K562 (cell line): ENCODE measurements at regions not wholly inside any gene's neighbourhood (a gene's known extent, or its start where the extent isn't known, plus 50 kb on each side); places are given as distances from the start of the nearest gene placed in this dataset.
A peak's percentile ranks its signal among the peaks of the same experiment; 100 is the strongest.

Source experiments
- DIDO1 ChIP-seq: fragments of 450-650 bp; IDR thresholded peaks from 2 replicates; pipeline ENCODE4 v1.6.1; 2016; ENCODE audit warnings: low read depth, missing biosample characterization, missing genetic modification characterization
- ESRRA ChIP-seq: fragments of 450-650 bp; IDR thresholded peaks from 2 replicates; pipeline ENCODE4 v1.6.1; 2014; ENCODE audit warnings: low read depth, mild to moderate bottlenecking, moderate library complexity, borderline replicate concordance
- ETS1 ChIP-seq: conservative IDR thresholded peaks from 2 replicates; pipeline ENCODE4 v1.6.1; 2011; ENCODE audit warnings: low read depth, mild to moderate bottlenecking, low read length; ENCODE audit not compliant: control insufficient read depth
- HBP1 ChIP-seq: fragments of 450-650 bp; formaldehyde crosslinking; IDR thresholded peaks from 2 replicates; pipeline ENCODE4 v1.4.0; 2022; ENCODE audit warnings: missing genetic modification characterization
- HDAC2 ChIP-seq: fragments of 450-650 bp; IDR thresholded peaks from 2 replicates; pipeline ENCODE4 v1.6.1; 2016; ENCODE audit warnings: mild to moderate bottlenecking
- HINFP ChIP-seq: fragments of 450-650 bp; conservative IDR thresholded peaks from 2 replicates; pipeline ENCODE4 v1.6.1; 2016; ENCODE audit warnings: missing genetic modification characterization, low read depth, mild to moderate bottlenecking, control low read depth, missing compliant biosample characterization
- KAT7 ChIP-seq: sonication (generic); formaldehyde crosslinking; IDR thresholded peaks from 2 replicates; pipeline ENCODE4 v1.8.0; 2022; ENCODE audit warnings: missing genetic modification reagents, mild to moderate bottlenecking, borderline replicate concordance
- KDM1A ChIP-seq, 2 experiments: fragments of 450-650 bp; IDR thresholded peaks; 2 replicates each; pipeline ENCODE4 v1.6.1; 2016; ENCODE audit warnings: mild to moderate bottlenecking in 2 of 2
- MAFK ChIP-seq: IDR thresholded peaks from 2 replicates; pipeline ENCODE4 v1.6.1; 2011; ENCODE audit warnings: low read length, improper control_type of control experiment
- NELFE ChIP-seq: IDR thresholded peaks from 2 replicates; pipeline ENCODE4 v1.6.1; 2011; ENCODE audit warnings: mild to moderate bottlenecking; ENCODE audit not compliant: insufficient read depth, insufficient read length
- NR1H2 ChIP-seq: sonication (generic); formaldehyde crosslinking; IDR thresholded peaks from 2 replicates; pipeline ENCODE4 v1.4.0; 2020; ENCODE audit warnings: mild to moderate bottlenecking, missing genetic modification reagents
- POLR2B ChIP-seq: fragments of 450-650 bp; IDR thresholded peaks from 2 replicates; pipeline ENCODE4 v1.6.1; 2018; ENCODE audit warnings: low read depth; ENCODE audit not compliant: partially characterized antibody
- RBM25 ChIP-seq: fragments of 200-400 bp; formaldehyde crosslinking; IDR thresholded peaks from 2 replicates; pipeline ENCODE4 v1.6.1; 2018; ENCODE audit warnings: low read length, low read depth, moderate library complexity; ENCODE audit not compliant: severe bottlenecking
- REST ChIP-seq, 2 experiments: fragments of 450-650 bp; formaldehyde crosslinking in 1 of 2; IDR thresholded peaks; 2 replicates each; pipeline versions ENCODE4 v1.4.0 to v1.6.1; 2014 to 2020; ENCODE audit warnings: mild to moderate bottlenecking in 2 of 2, borderline replicate concordance in 1 of 2, low read depth in 1 of 2
- SMARCA5 ChIP-seq: fragments of 450-650 bp; IDR thresholded peaks from 2 replicates; pipeline ENCODE4 v1.6.1; 2016

- TF ChIP-seq REST (IDR thresholded peaks at IDR 0.05; ENCODE audit: borderline replicate concordance): no peak
- TF ChIP-seq REST (CRISPR knock-in tag; IDR thresholded peaks at IDR 0.05; ENCODE audit: low read depth): no peak
- TF ChIP-seq HDAC2: peak; percentile 77
- no peak for TF ChIP-seq KAT7 (CRISPR knock-in tag)
- peak; percentile 95 for TF ChIP-seq RBM25
- TF ChIP-seq DIDO1 (tag): no peak
- no peak for TF ChIP-seq POLR2B
- peak; percentile 38; the same call in 1 of the 2 replicates for TF ChIP-seq SMARCA5
- TF ChIP-seq MAFK: no peak
- TF ChIP-seq ESRRA: peak; percentile 90
- TF ChIP-seq NELFE: no peak
- peak; percentile 83 to 89 for TF ChIP-seq KDM1A (IDR thresholded peaks at IDR 0.05)
- TF ChIP-seq NR1H2 (CRISPR knock-in tag): no peak
- no peak for TF ChIP-seq HBP1
- TF ChIP-seq ETS1: no peak
- 0 out of 2 replicates have a peak, but pooled peaks have one; percentile 12 for TF ChIP-seq HINFP (tag)
Measured at GRCh38 chr3:194268654-194269512, 82.2 kb downstream of the CPN2 start (continued).
